ENCODE measurements at regions not wholly inside any gene's neighbourhood (a gene's known extent, or its start where the extent isn't known, plus 50 kb on each side); places are given as distances from the start of the nearest gene placed in this dataset.

DNA sequence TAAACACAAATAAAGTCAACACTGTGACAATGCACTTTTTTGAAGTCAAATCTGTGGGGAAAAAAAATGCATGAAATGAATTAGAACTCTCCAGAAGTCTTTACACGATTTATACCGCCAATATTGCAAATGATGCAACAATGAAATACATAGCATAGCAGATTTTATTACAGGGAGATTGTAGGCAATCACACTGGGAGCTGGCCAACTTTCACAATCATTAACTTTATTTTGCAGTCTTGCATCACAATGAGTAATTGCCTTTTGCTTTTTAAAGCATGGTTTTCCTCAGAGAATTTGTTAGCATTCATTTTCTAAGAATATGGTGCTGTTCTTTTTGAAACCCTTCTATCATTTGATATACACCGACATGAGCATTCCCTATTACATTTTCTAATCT, 366.4 kb upstream of the FSIP2 start:
- Histone ChIP-seq H3K18ac (ENCODE audit: insufficient read length, low read depth, low read length) (no peak overlapping the region), H3K9ac (ENCODE audit: extremely low read depth, insufficient read length, low read length) (no peak overlapping the region), H3K9me3 (ENCODE audit: control insufficient read depth, low read depth, low read length) (no peaks in the 10 kb centered on the region), H3K56ac (ENCODE audit: insufficient read length, low read depth, low read length) (no peak overlapping the region), H3T11ph (ENCODE audit: low read length) (no peak overlapping the region), H3K4ac (ENCODE audit: low read depth, low read length) (no peak overlapping the region), H4K8ac (replicated peaks; ENCODE audit: insufficient read length, low read depth, low read length) (no peak overlapping the region), H2BK20ac (ENCODE audit: low read depth, low read length, poor library complexity, severe bottlenecking) (no peak overlapping the region), H3K27me3 (ENCODE audit: insufficient read depth, low read length) (no peaks in the 10 kb centered on the region), H3K4me1 (ENCODE audit: insufficient read depth, low read length) (no peaks in the 10 kb centered on the region), H2AFZ (ENCODE audit: low read length) (no peak overlapping the region), H2AK5ac (ENCODE audit: insufficient read length, low read length) (no peak overlapping the region), H2BK5ac (ENCODE audit: insufficient read length, low read length) (no peak overlapping the region), H3K79me2 (ENCODE audit: insufficient read depth, low read length) (no peaks in the 10 kb centered on the region), H4K91ac (ENCODE audit: insufficient read length, low read depth, low read length) (no peak overlapping the region), H4K20me1 (ENCODE audit: control insufficient read depth, insufficient read depth, insufficient read length) (no peaks in the 10 kb centered on the region), H4K5ac (ENCODE audit: insufficient read length, low read depth, low read length) (no peak overlapping the region), H3K79me1 (ENCODE audit: insufficient read depth, low read depth, low read length, poor library complexity, severe bottlenecking) (no peaks in the 10 kb centered on the region), H3K23me2 (ENCODE audit: insufficient read length, low read depth, low read length, poor library complexity, severe bottlenecking) (no peaks in the 10 kb centered on the region), H2BK120ac (ENCODE audit: low read depth, low read length, poor library complexity, severe bottlenecking) (no peak overlapping the region), H3K4me2 (ENCODE audit: insufficient read depth, insufficient read length, low read length) (no peak overlapping the region), H3K14ac (ENCODE audit: insufficient read depth, low read length) (no peak overlapping the region), H2BK12ac (ENCODE audit: insufficient read length, low read depth, low read length) (no peak overlapping the region), H3K23ac (ENCODE audit: insufficient read length, low read depth, low read length) (no peak overlapping the region), H2BK15ac (ENCODE audit: low read depth, low read length) (no peak overlapping the region), H3K27ac (ENCODE audit: insufficient read length, low read depth, low read length) (no peak overlapping the region)
- Mint-ChIP-seq H3K4me1 (no peaks in the 10 kb centered on the region), H3K9me3 (no peaks in the 10 kb centered on the region), H3K36me3 (ENCODE audit: insufficient read depth in 1 of 3, low read depth in 3 of 3) (no peaks in the 10 kb centered on the region), H3K27me3 (ENCODE audit: low read depth) (no peaks in the 10 kb centered on the region), H3K4me3 (no peak overlapping the region), H3K27ac (no peak overlapping the region)
- no CpG with 5 or more reads among the region's 3 CpGs for WGBS (ENCODE audit: extremely low coverage, insufficient read length, low lambda C conversion rate)
- DNase-seq, result no peak
- TF ChIP-seq, protein P1, sequence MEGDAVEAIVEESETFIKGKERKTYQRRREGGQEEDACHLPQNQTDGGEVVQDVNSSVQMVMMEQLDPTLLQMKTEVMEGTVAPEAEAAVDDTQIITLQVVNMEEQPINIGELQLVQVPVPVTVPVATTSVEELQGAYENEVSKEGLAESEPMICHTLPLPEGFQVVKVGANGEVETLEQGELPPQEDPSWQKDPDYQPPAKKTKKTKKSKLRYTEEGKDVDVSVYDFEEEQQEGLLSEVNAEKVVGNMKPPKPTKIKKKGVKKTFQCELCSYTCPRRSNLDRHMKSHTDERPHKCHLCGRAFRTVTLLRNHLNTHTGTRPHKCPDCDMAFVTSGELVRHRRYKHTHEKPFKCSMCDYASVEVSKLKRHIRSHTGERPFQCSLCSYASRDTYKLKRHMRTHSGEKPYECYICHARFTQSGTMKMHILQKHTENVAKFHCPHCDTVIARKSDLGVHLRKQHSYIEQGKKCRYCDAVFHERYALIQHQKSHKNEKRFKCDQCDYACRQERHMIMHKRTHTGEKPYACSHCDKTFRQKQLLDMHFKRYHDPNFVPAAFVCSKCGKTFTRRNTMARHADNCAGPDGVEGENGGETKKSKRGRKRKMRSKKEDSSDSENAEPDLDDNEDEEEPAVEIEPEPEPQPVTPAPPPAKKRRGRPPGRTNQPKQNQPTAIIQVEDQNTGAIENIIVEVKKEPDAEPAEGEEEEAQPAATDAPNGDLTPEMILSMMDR (conservative IDR thresholded peaks at IDR 0.05), result no peak

All from H9 (cell line).